Endothelial cell of umbilical vein (primary cell): ENCODE measurements at regions not wholly inside any gene's neighbourhood (a gene's known extent, or its start where the extent isn't known, plus 50 kb on each side); places are given as distances from the start of the nearest gene placed in this dataset.

Source experiments
- BruUV-seq: library from RNA; stranded (reverse); fragments of 400-500 nt; replicated peaks from 2 replicates; lab custom pipeline; 2021; lab: Mats Ljungman, UMichigan
- CTCF ChIA-PET: fragments of 300-600, 350-600 bp; sonication (Branson Sonifier 250); formaldehyde crosslinking; loops from one replicate; lab custom pipeline; 2021; ENCODE audit warnings: antibody characterized with exemption, inconsistent platforms; lab: Charles Lee
- POLR2A ChIA-PET: fragments of 300-600, 350-600 bp; sonication (Branson Sonifier 250); formaldehyde crosslinking; loops from one replicate; lab custom pipeline; 2021; ENCODE audit warnings: antibody characterized with exemption, inconsistent platforms; lab: Charles Lee
- DNase-seq: peaks from one replicate; pipeline ENCODE4 v3.0.0-alpha.2; 2011; ENCODE audit warnings: low read depth, low spot score
- FAIRE-seq: peaks from 2 replicates; lab custom pipeline; 2011; peaks lifted over from hg19 to GRCh38; lab: Jason Lieb, UNC
- H2AFZ ChIP-seq: 2 replicates; pipeline ENCODE4 v1.6.0; 2012; ENCODE audit warnings: low read depth, low read length, control low read depth, inconsistent platforms
- H3K27ac ChIP-seq: 2 replicates; pipeline ENCODE4 v1.5.1; 2011; ENCODE audit warnings: low read depth, mild to moderate bottlenecking, control low read depth, low read length, moderate library complexity; ENCODE audit not compliant: insufficient read depth
- H3K27me3 ChIP-seq, 2 experiments: 2 replicates each; pipeline versions ENCODE4 v1.6.0 to v1.6.1; 2011; ENCODE audit warnings: low read length in 2 of 2, mixed read lengths in 1 of 2; ENCODE audit not compliant: control insufficient read depth in 2 of 2, insufficient read depth in 2 of 2
- H3K36me3 ChIP-seq, 2 experiments: 2 replicates in 1 of 2; 3 replicates in 1 of 2; pipeline ENCODE4 v1.5.1; 2011; ENCODE audit warnings: low read length in 2 of 2, mild to moderate bottlenecking in 1 of 2, moderate library complexity in 1 of 2; ENCODE audit not compliant: control insufficient read depth in 2 of 2, insufficient read depth in 2 of 2; ENCODE audit errors: extremely low read depth in 1 of 2
- H3K4me1 ChIP-seq: 3 replicates; pipeline ENCODE4 v1.5.1; 2011; ENCODE audit warnings: mild to moderate bottlenecking, low read length; ENCODE audit not compliant: control insufficient read depth, insufficient read depth; ENCODE audit errors: extremely low read depth
- H3K4me2 ChIP-seq: 2 replicates; pipeline ENCODE4 v1.6.1; 2011; ENCODE audit warnings: low read length, control low read depth, mixed read lengths; ENCODE audit not compliant: insufficient read depth
- H3K4me3 ChIP-seq, 3 experiments: fragments of 200-600 bp in 1 of 3; sonication (generic), shearing (Covaris generic) in 1 of 3; replicated peaks in 1 of 3; 2 replicates each; pipeline ENCODE4 v1.5.1; 2011 to 2016; ENCODE audit warnings: control low read depth in 3 of 3, low read length in 3 of 3, mild to moderate bottlenecking in 2 of 3, inconsistent platforms in 1 of 3, low read depth in 1 of 3, moderate library complexity in 1 of 3; ENCODE audit not compliant: insufficient read depth in 1 of 3
- H3K79me2 ChIP-seq: 2 replicates; pipeline ENCODE4 v1.6.0; 2012; ENCODE audit warnings: low read length, inconsistent platforms; ENCODE audit not compliant: control insufficient read depth, insufficient read depth
- H3K9ac ChIP-seq: replicated peaks from 2 replicates; pipeline ENCODE3; 2011; ENCODE audit warnings: low read length, control low read depth; ENCODE audit not compliant: insufficient read depth; ENCODE audit errors: extremely low read depth
- H3K9me1 ChIP-seq: replicated peaks from 3 replicates; pipeline ENCODE4 v1.6.0; 2011; ENCODE audit warnings: mild to moderate bottlenecking, low read length; ENCODE audit not compliant: control insufficient read depth, insufficient read depth; ENCODE audit errors: extremely low read depth
- H3K9me3 ChIP-seq: replicated peaks from 2 replicates; pipeline ENCODE4 v1.5.1; 2012; ENCODE audit warnings: low read length, inconsistent platforms; ENCODE audit not compliant: control insufficient read depth, insufficient read depth
- H4K20me1 ChIP-seq: replicated peaks from 2 replicates; pipeline ENCODE3; 2011; ENCODE audit warnings: mild to moderate bottlenecking, low read length; ENCODE audit not compliant: control insufficient read depth, insufficient read depth; ENCODE audit errors: extremely low read depth
- EZH2 ChIP-seq: IDR thresholded peaks from 2 replicates; pipeline ENCODE4 v1.6.1; 2012; ENCODE audit warnings: borderline replicate concordance, low read depth, mild to moderate bottlenecking, moderate library complexity, low read length, inconsistent platforms; ENCODE audit not compliant: severe bottlenecking
- FOS ChIP-seq: IDR thresholded peaks from 2 replicates; pipeline ENCODE4 v1.6.1; 2011; ENCODE audit warnings: mild to moderate bottlenecking, low read length, moderate library complexity, borderline replicate concordance; ENCODE audit not compliant: insufficient read depth
- GATA2 ChIP-seq: IDR thresholded peaks from 2 replicates; pipeline ENCODE4 v1.7.0; 2011; ENCODE audit warnings: low read depth, mild to moderate bottlenecking, moderate library complexity, mixed read lengths, low read length; ENCODE audit not compliant: insufficient read length, insufficient read depth
- JUN ChIP-seq: IDR thresholded peaks from 2 replicates; pipeline ENCODE4 v1.6.1; 2011; ENCODE audit warnings: borderline replicate concordance, low read depth; ENCODE audit not compliant: insufficient read length, insufficient read depth
- MYC ChIP-seq: IDR thresholded peaks from one replicate; pipeline ENCODE4 v1.6.1; 2011; ENCODE audit warnings: mild to moderate bottlenecking, low read depth, low read length
- POLR2A ChIP-seq: IDR thresholded peaks from 2 replicates; pipeline ENCODE4 v1.6.1; 2012; ENCODE audit warnings: low read depth, mild to moderate bottlenecking, control low read depth, low read length
- POLR2AphosphoS5 ChIP-seq: IDR thresholded peaks from 2 replicates; pipeline ENCODE4 v1.6.1; 2012; ENCODE audit warnings: low read depth, mild to moderate bottlenecking, control low read depth, low read length, moderate library complexity; ENCODE audit not compliant: insufficient read depth
- dilution Hi-C: fragments of 300-500 bp; cut with MboI; formaldehyde crosslinking; loops from one replicate; pipeline ENCODE4 v1.15.0; 2019; ENCODE audit warnings: low sequenced_read_pairs; ENCODE audit not compliant: extremely low pct_ligation_motif_present
- intact Hi-C: fragments of 100-400 bp; cut with micrococcal nuclease; formaldehyde crosslinking; loops from one replicate; pipeline ENCODE4 v1.10.0; 2022
- TF ChIP-seq, protein P1 (sequence below), 2 donors: IDR thresholded peaks; 1 replicate in 1 of 2; 2 replicates in 1 of 2; pipeline ENCODE4 v1.5.1; 2011; ENCODE audit warnings: low read length in 2 of 2, mild to moderate bottlenecking in 2 of 2, moderate library complexity in 2 of 2, control low read depth in 1 of 2, inconsistent platforms in 1 of 2, low read depth in 1 of 2; ENCODE audit not compliant: insufficient read depth in 1 of 2; ENCODE audit errors: extremely low read depth in 1 of 2
- TF ChIP-seq, protein P2 (sequence below): IDR thresholded peaks from 2 replicates; pipeline ENCODE4 v1.6.1; 2011; ENCODE audit not compliant: insufficient read depth, insufficient read length

DNA sequence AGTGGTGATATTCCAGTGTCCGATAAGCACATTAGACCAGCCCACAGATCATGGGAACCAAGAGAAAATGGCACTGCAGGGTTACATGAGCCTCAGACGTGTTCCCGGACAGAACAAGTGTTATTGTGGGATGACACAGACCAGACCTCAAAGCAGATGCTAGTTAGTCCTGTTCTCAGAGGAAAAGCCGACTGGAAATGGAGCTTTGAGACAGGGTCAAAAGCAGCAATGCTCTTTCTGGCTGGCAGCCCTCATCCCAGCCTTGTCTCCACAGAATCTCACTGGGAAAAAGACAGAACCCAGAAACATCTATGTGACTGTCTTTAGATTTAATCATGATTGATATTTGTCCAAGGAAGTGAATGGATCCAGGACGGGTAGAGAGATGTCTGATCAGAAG, 506.8 kb downstream of the INSC start:
- no peaks in the 10 kb centered on the region for H3K9me1 ChIP-seq
- H3K9me3 ChIP-seq: no peaks in the 10 kb centered on the region
- no peaks in the 10 kb centered on the region for H3K27me3 ChIP-seq
- dilution Hi-C loops: no loop called here
- TF ChIP-seq, protein P1, sequence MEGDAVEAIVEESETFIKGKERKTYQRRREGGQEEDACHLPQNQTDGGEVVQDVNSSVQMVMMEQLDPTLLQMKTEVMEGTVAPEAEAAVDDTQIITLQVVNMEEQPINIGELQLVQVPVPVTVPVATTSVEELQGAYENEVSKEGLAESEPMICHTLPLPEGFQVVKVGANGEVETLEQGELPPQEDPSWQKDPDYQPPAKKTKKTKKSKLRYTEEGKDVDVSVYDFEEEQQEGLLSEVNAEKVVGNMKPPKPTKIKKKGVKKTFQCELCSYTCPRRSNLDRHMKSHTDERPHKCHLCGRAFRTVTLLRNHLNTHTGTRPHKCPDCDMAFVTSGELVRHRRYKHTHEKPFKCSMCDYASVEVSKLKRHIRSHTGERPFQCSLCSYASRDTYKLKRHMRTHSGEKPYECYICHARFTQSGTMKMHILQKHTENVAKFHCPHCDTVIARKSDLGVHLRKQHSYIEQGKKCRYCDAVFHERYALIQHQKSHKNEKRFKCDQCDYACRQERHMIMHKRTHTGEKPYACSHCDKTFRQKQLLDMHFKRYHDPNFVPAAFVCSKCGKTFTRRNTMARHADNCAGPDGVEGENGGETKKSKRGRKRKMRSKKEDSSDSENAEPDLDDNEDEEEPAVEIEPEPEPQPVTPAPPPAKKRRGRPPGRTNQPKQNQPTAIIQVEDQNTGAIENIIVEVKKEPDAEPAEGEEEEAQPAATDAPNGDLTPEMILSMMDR (IDR thresholded peaks at IDR 0.05; ENCODE audit: extremely low read depth in 1 of 2, insufficient read depth in 1 of 2, low read depth in 1 of 2, low read length in 2 of 2): no peak
- H3K4me3 ChIP-seq: no peak overlapping the region
- ChIA-PET POLR2A (no interaction called here), CTCF (no interaction called here)
- no peak for FAIRE-seq
- H3K4me1 ChIP-seq: no peaks in the 10 kb centered on the region
- no peaks in the 10 kb centered on the region for H3K36me3 ChIP-seq
- intact Hi-C loops: no loop called here
- H3K9ac ChIP-seq: no peak overlapping the region
- H4K20me1 ChIP-seq: no peaks in the 10 kb centered on the region
- no TSS peak for BruUV-seq
- no peak overlapping the region for H2AFZ ChIP-seq
- H3K27ac ChIP-seq: no peak overlapping the region
- H3K79me2 ChIP-seq: no peaks in the 10 kb centered on the region
- DNase-seq: no peak
- no peak overlapping the region for H3K4me2 ChIP-seq

DNA sequence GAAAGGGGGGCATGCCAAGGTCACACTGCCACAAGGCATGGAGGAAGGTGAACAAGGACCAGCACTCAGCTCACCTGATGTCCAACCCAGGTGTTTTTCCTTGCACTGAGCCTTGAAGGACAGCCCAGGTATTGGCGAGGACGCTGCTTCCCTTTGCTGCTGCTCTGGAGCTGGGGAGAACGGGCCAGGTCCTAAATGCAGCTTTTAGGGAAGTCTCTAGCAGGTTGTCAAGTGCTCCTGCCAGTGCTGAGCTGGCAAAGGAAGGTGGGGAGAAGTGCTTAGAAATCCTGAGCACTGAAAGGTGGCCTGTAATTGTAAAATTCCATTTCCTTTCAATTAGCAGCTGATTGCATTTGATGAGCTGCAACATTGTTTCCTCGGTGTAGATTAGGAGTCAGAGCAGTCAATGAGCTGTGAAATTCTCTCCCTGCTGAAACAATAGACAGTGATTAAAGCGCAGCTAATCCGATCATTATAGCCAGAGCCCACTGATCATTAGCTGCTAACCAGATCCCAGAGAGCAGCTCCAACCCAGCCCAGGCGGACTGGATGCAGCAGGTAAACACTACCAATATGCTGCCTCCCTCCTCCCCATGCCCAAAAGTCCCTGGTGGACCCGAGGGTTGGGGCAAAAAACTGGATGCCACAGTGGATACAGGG, 507.6 kb downstream of the INSC start:
- Histone ChIP-seq H3K27me3 (no peaks in the 10 kb centered on the region), H3K4me3 (no peak overlapping the region), H3K9me3 (no peaks in the 10 kb centered on the region), H3K27ac (no peak overlapping the region), H3K9ac (no peak overlapping the region), H2AFZ (no peak overlapping the region), H3K36me3 (no peaks in the 10 kb centered on the region), H3K79me2 (no peaks in the 10 kb centered on the region), H3K9me1 (no peaks in the 10 kb centered on the region), H3K4me1 (no peaks in the 10 kb centered on the region), H3K4me2 (no peak overlapping the region), H4K20me1 (no peaks in the 10 kb centered on the region)
- ChIA-PET CTCF (no interaction called here), POLR2A (no interaction called here)
- TF ChIP-seq FOS: no peak
- TF ChIP-seq JUN: no peak
- TF ChIP-seq MYC: no peak
- no peak for TF ChIP-seq GATA2
- no peak for TF ChIP-seq POLR2A
- TF ChIP-seq POLR2AphosphoS5: no peak
- TF ChIP-seq, protein P2, sequence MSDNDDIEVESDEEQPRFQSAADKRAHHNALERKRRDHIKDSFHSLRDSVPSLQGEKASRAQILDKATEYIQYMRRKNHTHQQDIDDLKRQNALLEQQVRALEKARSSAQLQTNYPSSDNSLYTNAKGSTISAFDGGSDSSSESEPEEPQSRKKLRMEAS: no peak
- TF ChIP-seq, protein P1 (IDR thresholded peaks at IDR 0.05; ENCODE audit: extremely low read depth in 1 of 2, insufficient read depth in 1 of 2, low read depth in 1 of 2, low read length in 2 of 2): no peak
- no peak for TF ChIP-seq EZH2
- intact Hi-C loops: no loop called here
- dilution Hi-C loops: no loop called here
- DNase-seq (no peak), FAIRE-seq (no peak)
- no TSS peak for BruUV-seq
